Heart right ventricle (tissue), 16 donors: ENCODE measurements at regions not wholly inside any gene's neighbourhood (a gene's known extent, or its start where the extent isn't known, plus 50 kb on each side); places are given as distances from the start of the nearest gene placed in this dataset.

ENCODE experiments used
- ATAC-seq, 8 donors: fragments of 200-7000 bp; cut with Tn5 transposase; one replicate each; pipeline ENCODE4 v1.9.1; 2020; ENCODE audit warnings: mild to moderate bottlenecking in 8 of 8, moderate library complexity in 8 of 8, moderate number of reproducible peaks in 1 of 8
- DNase-seq, 2 donors: peaks; one replicate each; pipeline ENCODE4 v3.0.0-alpha.2; 2020
- H3K27ac ChIP-seq, 10 donors: fragments of 200-600 bp; sonication (generic) in 2 of 10; one replicate each; pipeline versions ENCODE4 v1.5.0 to v1.8.0; 2020 to 2022; ENCODE audit warnings: mild to moderate bottlenecking in 3 of 10
- H3K27me3 ChIP-seq, 7 donors: fragments of 200-600 bp; one replicate each; pipeline ENCODE4 v1.8.0; 2021 to 2022; ENCODE audit warnings: mild to moderate bottlenecking in 2 of 7
- H3K36me3 ChIP-seq, 9 donors: fragments of 200-600 bp; sonication (generic) in 1 of 9; one replicate each; pipeline versions ENCODE4 v1.5.0 to v1.8.0; 2020 to 2022; ENCODE audit warnings: mild to moderate bottlenecking in 2 of 9
- H3K4me1 ChIP-seq, 9 donors: fragments of 200-600 bp; sonication (generic) in 1 of 9; one replicate each; pipeline versions ENCODE4 v1.5.0 to v1.8.0; 2020 to 2022; ENCODE audit warnings: mild to moderate bottlenecking in 4 of 9
- H3K4me3 ChIP-seq, 10 donors: fragments of 200-600 bp; sonication (generic) in 2 of 10; one replicate each; pipeline versions ENCODE4 v1.5.0 to v1.8.0; 2020 to 2022; ENCODE audit warnings: mild to moderate bottlenecking in 7 of 10, moderate library complexity in 2 of 10
- H3K9me3 ChIP-seq, 11 donors: fragments of 200-600 bp in 10 of 11; sonication (generic) in 2 of 11; one replicate each; pipeline versions ENCODE4 v1.5.0 to v1.8.0; 2013 to 2022; ENCODE audit warnings: mild to moderate bottlenecking in 2 of 11, control low read depth in 1 of 11, moderate library complexity in 1 of 11
- CTCF ChIP-seq, 9 donors: fragments of 200-600 bp; sonication (generic) in 2 of 9; IDR thresholded peaks; one replicate each; pipeline versions ENCODE4 v1.5.0 to v1.8.0; 2021 to 2022; ENCODE audit warnings: antibody characterized with exemption in 9 of 9, mild to moderate bottlenecking in 5 of 9, moderate library complexity in 1 of 9
- WGBS, 2 donors: extraction: QIAGEN DNeasy Blood & Tissue Kit; methylation state at CpG; one replicate each; pipeline ENCODE4 v1.1.7; 2013; ENCODE audit warnings: inconsistent platforms in 1 of 2; 5-methylcytosine and 5-hydroxymethylcytosine counted together
- intact Hi-C, 10 donors: fragments of 100-400 bp; cut with DNase I; formaldehyde crosslinking; loops; one replicate each; pipeline versions ENCODE4 v1.11.1 to v1.14.2; 2022
- donor health status: Arrhythmogenic right ventricular cardiomyopathy.
- donor health status: ischemic (EF 13 %, LVEDD 7.1; RV severe dilation, severe dysfunction).
- donor health status: healthy with polysubstance abuse.
- donor health status: DM: no; HTN: yes; CAD: no.
- donor health status: DM: no; HTN: no; CAD: no.
- donor health status: ischemic (EF 25% LVEDD 6.9; RV normal size, moderate dysfunction).
- donor health status: ischemic (EF 25% LVEDD 5.7; RV mildly dilated, moderate dysfunction).
- donor health status: healthy.
- donor health status: DM: yes; HTN: yes; CAD: no.
- donor health status: Ischemic cardiomyopathy.
- donor health status: ischemic (EF 35%, LVEDD 5.7; RV mildly dilated, moderate dysfunction).
- donor health status: nonischemic (EF 11% LVEDD 7.7; RV severe dilation, severe dysfunction).
- donor health status: DM: yes; HTN: yes; CAD: no.
- donor health status: PGD.
- donor health status: ischemic (EF 29% LVEDD 5.4; RV normal size, mild dysfunction).
- donor health status: nonischemic (EF 23%, LVEDD 6.1; RV moderate dilation, normal function).

- H3K4me3 ChIP-seq = no peak overlapping the region
- intact Hi-C loops = no loop called here
- H3K27me3 ChIP-seq = no peaks in the 10 kb centered on the region
- WGBS, 2 donors = 94 to 97% methylated on average over 23 of the region's 23 CpGs
- peaks cover 0 to 51% (median 0%) of the 10 kb centered on the region in 11 donors for H3K9me3 ChIP-seq
- ATAC-seq (no peak), DNase-seq (no peak)
- no peak overlapping the region for H3K27ac ChIP-seq
- no peaks in the 10 kb centered on the region for H3K36me3 ChIP-seq
- H3K4me1 ChIP-seq = no peaks in the 10 kb centered on the region
- no peak for TF ChIP-seq CTCF (IDR thresholded peaks at IDR 0.05)
Observed at GRCh38 chr6:67886840-67887292, 748.2 kb upstream of the ADGRB3 start.

GRCh38 chr6:67886036-67886707 is 748.9 kb upstream of the ADGRB3 start:
- Histone ChIP-seq H3K27me3 (no peaks in the 10 kb centered on the region), H3K4me3 (no peak overlapping the region), H3K27ac (no peak overlapping the region), H3K9me3 (peaks cover 0 to 56% (median 0%) of the 10 kb centered on the region in 11 donors), H3K36me3 (no peaks in the 10 kb centered on the region), H3K4me1 (no peaks in the 10 kb centered on the region)
- WGBS, 2 donors = 86 to 88% methylated on average over 5 of the region's 5 CpGs
- ATAC-seq = no peak
- intact Hi-C loops = no loop called here
- no peak for DNase-seq
- TF ChIP-seq CTCF (IDR thresholded peaks at IDR 0.05) = no peak

- intact Hi-C loops = no loop called here
- H3K36me3 ChIP-seq = no peaks in the 10 kb centered on the region
- H3K27ac ChIP-seq = no peak overlapping the region
- DNase-seq = no peak
- ATAC-seq = no peak
- no peaks in the 10 kb centered on the region for H3K27me3 ChIP-seq
- WGBS, 2 donors = 92% methylated on average over 14 of the region's 14 CpGs
- TF ChIP-seq CTCF (IDR thresholded peaks at IDR 0.05) = no peak
- H3K9me3 ChIP-seq = peaks cover 0 to 60% (median 0%) of the 10 kb centered on the region in 11 donors
- no peak overlapping the region for H3K4me3 ChIP-seq
- no peaks in the 10 kb centered on the region for H3K4me1 ChIP-seq
Observed at GRCh38 chr6:67885081-67886033, 749.7 kb upstream of the ADGRB3 start.

DNA sequence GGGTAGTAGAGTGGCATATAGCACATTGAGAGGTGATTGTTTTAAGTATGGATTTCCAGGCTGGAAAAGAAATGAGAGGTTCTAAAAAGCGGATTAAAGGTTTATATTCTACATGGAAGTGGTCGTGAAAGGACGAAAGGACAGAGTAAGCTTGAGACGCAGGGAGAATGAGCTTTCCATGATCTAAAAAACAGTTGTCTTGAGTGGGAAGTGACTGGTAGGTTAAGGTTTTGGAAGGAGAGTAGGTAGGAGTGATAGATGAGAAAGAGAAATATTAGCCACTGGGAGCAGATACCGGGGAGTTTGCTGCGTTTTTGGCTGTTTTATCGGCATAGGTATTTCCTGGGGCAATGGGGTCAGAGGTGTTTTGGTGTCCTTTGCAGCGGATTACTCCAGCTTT is 750.6 kb upstream of the ADGRB3 start:
- H3K27me3 ChIP-seq = no peaks in the 10 kb centered on the region

More for the DNA sequence above, 750.6 kb upstream of the ADGRB3 start:
- intact Hi-C loops = no loop called here
- no peak overlapping the region for H3K27ac ChIP-seq
- H3K4me3 ChIP-seq = no peak overlapping the region
- 85 to 89% methylated on average over 8 of the region's 8 CpGs for WGBS, 2 donors
- peaks cover 0 to 61% (median 0%) of the 10 kb centered on the region in 11 donors for H3K9me3 ChIP-seq
- no peaks in the 10 kb centered on the region for H3K36me3 ChIP-seq
- TF ChIP-seq CTCF (IDR thresholded peaks at IDR 0.05) = no peak
- no peak for DNase-seq
- no peak for ATAC-seq
- H3K4me1 ChIP-seq = no peaks in the 10 kb centered on the region
